ENCODE measurements at regions not wholly inside any gene's neighbourhood (a gene's known extent, or its start where the extent isn't known, plus 50 kb on each side); places are given as distances from the start of the nearest gene placed in this dataset.

DNA sequence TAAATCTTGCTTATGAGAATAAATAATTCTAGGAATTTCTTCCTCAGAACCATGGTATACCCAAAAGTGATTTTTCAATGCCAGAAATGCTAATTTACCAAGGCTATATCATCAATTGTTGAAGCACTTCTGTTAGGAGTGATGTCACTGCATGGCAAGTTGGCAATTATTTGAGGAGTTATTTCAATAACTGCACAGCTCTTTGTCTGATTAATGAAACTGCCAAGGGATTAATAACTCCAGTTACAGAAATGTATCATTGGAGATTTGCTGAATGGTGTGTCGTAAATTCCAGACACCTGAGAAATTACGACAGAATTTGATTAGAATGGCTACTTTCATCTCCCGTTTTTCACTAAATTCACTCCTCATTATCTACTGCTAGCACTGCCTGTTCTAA lies 182.6 kb upstream of the TYRP1 start:
- ChIA-PET POLR2A (no interaction called here), CTCF (no interaction called here)
- FAIRE-seq = no peak
- Histone ChIP-seq H3K9me3 (no peaks in the 10 kb centered on the region), H3K27ac (no peak overlapping the region), H3K4me2 (no peak overlapping the region), H3K4me1 (no peaks in the 10 kb centered on the region), H3K4me3 (no peak overlapping the region)
- WGBS (ENCODE audit: missing lambda C conversion rate) = 17% methylated on average over 3 of the region's 3 CpGs
- TF ChIP-seq NR3C1 (IDR thresholded peaks at IDR 0.05) = no peak
- no peak for DNase-seq (ENCODE audit: low read depth in 1 of 2, low spot score in 1 of 2)
- no peak for ATAC-seq

DNA sequence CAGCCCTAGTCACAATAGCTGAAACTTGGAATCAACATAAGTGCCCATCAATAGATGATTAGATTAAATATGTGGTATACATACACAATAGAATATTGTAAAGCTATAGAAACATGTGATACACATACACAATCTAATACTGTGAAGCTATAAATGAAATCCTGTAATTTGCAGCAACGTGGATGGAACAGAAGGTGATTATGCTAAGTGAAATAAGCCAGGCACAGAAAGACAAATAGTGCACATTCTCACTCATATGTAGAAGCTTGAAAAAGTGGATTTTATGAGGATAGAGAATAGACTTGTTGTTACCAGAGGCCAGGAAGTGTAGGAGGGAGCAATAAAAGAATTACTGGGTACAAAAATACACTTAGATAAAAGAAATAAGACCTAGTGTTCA lies 181.5 kb upstream of the TYRP1 start:
- WGBS (ENCODE audit: missing lambda C conversion rate) = 0% methylated on average over 1 of the region's 1 CpG
- POLR2A ChIA-PET = no interaction called here

DNA sequence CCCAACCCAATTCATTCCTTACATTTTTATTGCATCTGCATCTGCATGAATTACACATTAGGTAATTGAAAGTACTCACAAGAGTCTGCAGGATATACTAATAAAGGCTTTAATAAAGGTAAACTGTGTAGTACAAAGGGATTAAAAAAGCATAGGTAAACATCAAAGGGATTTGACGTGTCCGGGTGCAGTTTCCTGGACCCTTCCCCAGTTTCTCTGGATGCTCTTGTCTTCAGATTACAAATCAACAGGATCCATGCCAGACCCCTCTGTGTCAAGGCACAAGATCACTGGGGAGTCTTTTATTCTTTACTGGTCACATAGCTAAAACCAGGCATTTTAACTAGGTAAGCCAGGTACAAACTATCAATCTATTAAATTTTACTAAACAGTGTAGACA lies 177.2 kb upstream of the TYRP1 start:
- Histone ChIP-seq H3K27ac (no peak overlapping the region), H3K9me3 (no peaks in the 10 kb centered on the region), H3K4me1 (no peaks in the 10 kb centered on the region), H3K4me3 (no peak overlapping the region), H3K4me2 (no peak overlapping the region)
- FAIRE-seq (no peak), ATAC-seq (no peak), DNase-seq (ENCODE audit: low read depth in 1 of 2, low spot score in 1 of 2) (no peak)
- 72% methylated on average over 2 of the region's 2 CpGs for WGBS (ENCODE audit: missing lambda C conversion rate)
- no peak for TF ChIP-seq ZC3H11A (IDR thresholded peaks at IDR 0.05)
- no peak for TF ChIP-seq FOXS1 (CRISPR knock-in tag; IDR thresholded peaks at IDR 0.05)
- TF ChIP-seq, protein P1, sequence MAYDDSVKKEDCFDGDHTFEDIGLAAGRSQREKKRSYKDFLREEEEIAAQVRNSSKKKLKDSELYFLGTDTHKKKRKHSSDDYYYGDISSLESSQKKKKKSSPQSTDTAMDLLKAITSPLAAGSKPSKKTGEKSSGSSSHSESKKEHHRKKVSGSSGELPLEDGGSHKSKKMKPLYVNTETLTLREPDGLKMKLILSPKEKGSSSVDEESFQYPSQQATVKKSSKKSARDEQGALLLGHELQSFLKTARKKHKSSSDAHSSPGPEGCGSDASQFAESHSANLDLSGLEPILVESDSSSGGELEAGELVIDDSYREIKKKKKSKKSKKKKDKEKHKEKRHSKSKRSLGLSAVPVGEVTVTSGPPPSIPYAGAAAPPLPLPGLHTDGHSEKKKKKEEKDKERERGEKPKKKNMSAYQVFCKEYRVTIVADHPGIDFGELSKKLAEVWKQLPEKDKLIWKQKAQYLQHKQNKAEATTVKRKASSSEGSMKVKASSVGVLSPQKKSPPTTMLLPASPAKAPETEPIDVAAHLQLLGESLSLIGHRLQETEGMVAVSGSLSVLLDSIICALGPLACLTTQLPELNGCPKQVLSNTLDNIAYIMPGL (CRISPR knock-in tag; IDR thresholded peaks at IDR 0.05; ENCODE audit: borderline replicate concordance) = no peak
- ChIA-PET POLR2A (no interaction called here), CTCF (no interaction called here)

More for the DNA sequence above, 181.5 kb upstream of the TYRP1 start:
- ATAC-seq = no peak
- no peak for DNase-seq (ENCODE audit: low read depth in 1 of 2, low spot score in 1 of 2)
- H3K27ac ChIP-seq = no peak overlapping the region
- no peak overlapping the region for H3K4me2 ChIP-seq
- no peak for FAIRE-seq
- no peaks in the 10 kb centered on the region for H3K4me1 ChIP-seq
- H3K9me3 ChIP-seq = no peaks in the 10 kb centered on the region
- CTCF ChIA-PET = no interaction called here
- no peak overlapping the region for H3K4me3 ChIP-seq
- no peak for TF ChIP-seq MAZ (IDR thresholded peaks at IDR 0.05; ENCODE audit: borderline replicate concordance, low read depth, low read length)
- no peak for TF ChIP-seq PHF8 (IDR thresholded peaks at IDR 0.05; ENCODE audit: borderline replicate concordance, low read depth)
- TF ChIP-seq ESRRA (IDR thresholded peaks at IDR 0.05; ENCODE audit: borderline replicate concordance, low read length) = no peak
- TF ChIP-seq NPAS2 (CRISPR knock-in tag; IDR thresholded peaks at IDR 0.05; ENCODE audit: borderline replicate concordance) = no peak
- no peak for TF ChIP-seq RFX5 (IDR thresholded peaks at IDR 0.05)
- no peak for TF ChIP-seq FOSL2 (IDR thresholded peaks at IDR 0.05)
- no peak for TF ChIP-seq FOSL2 (CRISPR knock-in tag; IDR thresholded peaks at IDR 0.05)
- no peak for TF ChIP-seq RARB (CRISPR knock-in tag; IDR thresholded peaks at IDR 0.05)
- TF ChIP-seq, protein P2, sequence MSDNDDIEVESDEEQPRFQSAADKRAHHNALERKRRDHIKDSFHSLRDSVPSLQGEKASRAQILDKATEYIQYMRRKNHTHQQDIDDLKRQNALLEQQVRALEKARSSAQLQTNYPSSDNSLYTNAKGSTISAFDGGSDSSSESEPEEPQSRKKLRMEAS (IDR thresholded peaks at IDR 0.05) = no peak
- TF ChIP-seq, protein P3, sequence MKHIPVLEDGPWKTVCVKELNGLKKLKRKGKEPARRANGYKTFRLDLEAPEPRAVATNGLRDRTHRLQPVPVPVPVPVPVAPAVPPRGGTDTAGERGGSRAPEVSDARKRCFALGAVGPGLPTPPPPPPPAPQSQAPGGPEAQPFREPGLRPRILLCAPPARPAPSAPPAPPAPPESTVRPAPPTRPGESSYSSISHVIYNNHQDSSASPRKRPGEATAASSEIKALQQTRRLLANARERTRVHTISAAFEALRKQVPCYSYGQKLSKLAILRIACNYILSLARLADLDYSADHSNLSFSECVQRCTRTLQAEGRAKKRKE (CRISPR knock-in tag; IDR thresholded peaks at IDR 0.05; ENCODE audit: low read depth) = no peak
- TF ChIP-seq EP300 (IDR thresholded peaks at IDR 0.05) = no peak

DNA sequence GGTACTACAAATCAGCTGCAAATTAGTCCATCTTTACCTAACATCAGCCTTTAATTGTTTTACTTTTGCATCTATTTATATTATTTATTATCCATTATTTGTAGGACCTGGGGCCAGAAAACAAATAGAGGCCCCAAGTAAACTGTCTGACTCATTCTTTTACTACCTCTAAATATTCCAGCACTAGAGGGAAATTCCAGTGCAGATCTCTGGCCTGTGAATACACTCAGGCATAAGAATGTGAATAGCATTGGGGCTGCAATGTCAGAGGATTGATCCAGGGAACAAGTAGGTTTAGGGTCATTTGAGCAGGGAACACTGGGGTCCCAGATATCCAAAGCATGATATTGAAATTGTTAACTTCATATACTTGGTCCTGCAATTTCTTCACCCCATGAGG lies 176.6 kb upstream of the TYRP1 start:
- DNase-seq (ENCODE audit: low read depth in 1 of 2, low spot score in 1 of 2) (no peak), FAIRE-seq (no peak), ATAC-seq (no peak)
- POLR2A ChIA-PET = no interaction called here
- Histone ChIP-seq H3K4me2 (no peak overlapping the region), H3K27ac (no peak overlapping the region), H3K9me3 (no peaks in the 10 kb centered on the region), H3K4me1 (no peaks in the 10 kb centered on the region), H3K4me3 (no peak overlapping the region)
- TF ChIP-seq KDM5A (IDR thresholded peaks at IDR 0.05) = no peak
- no peak for TF ChIP-seq RARB (CRISPR knock-in tag; IDR thresholded peaks at IDR 0.05)
- no peak for TF ChIP-seq ZNF302 (CRISPR knock-in tag; IDR thresholded peaks at IDR 0.05)
- TF ChIP-seq MAZ (IDR thresholded peaks at IDR 0.05; ENCODE audit: borderline replicate concordance, low read depth, low read length) = no peak
- no peak for TF ChIP-seq NPAS2 (CRISPR knock-in tag; IDR thresholded peaks at IDR 0.05; ENCODE audit: borderline replicate concordance)
- no peak for TF ChIP-seq GATA3 (IDR thresholded peaks at IDR 0.05; ENCODE audit: borderline replicate concordance)
- TF ChIP-seq, protein P4, sequence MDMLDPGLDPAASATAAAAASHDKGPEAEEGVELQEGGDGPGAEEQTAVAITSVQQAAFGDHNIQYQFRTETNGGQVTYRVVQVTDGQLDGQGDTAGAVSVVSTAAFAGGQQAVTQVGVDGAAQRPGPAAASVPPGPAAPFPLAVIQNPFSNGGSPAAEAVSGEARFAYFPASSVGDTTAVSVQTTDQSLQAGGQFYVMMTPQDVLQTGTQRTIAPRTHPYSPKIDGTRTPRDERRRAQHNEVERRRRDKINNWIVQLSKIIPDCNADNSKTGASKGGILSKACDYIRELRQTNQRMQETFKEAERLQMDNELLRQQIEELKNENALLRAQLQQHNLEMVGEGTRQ (IDR thresholded peaks at IDR 0.05) = no peak
- TF ChIP-seq, protein P5, sequence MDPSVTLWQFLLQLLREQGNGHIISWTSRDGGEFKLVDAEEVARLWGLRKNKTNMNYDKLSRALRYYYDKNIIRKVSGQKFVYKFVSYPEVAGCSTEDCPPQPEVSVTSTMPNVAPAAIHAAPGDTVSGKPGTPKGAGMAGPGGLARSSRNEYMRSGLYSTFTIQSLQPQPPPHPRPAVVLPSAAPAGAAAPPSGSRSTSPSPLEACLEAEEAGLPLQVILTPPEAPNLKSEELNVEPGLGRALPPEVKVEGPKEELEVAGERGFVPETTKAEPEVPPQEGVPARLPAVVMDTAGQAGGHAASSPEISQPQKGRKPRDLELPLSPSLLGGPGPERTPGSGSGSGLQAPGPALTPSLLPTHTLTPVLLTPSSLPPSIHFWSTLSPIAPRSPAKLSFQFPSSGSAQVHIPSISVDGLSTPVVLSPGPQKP (IDR thresholded peaks at IDR 0.05; ENCODE audit: low read depth, low read length) = no peak
- CTCF ChIA-PET = no interaction called here

Data from A549 (cell line).